ENCODE measurements at regions not wholly inside any gene's neighbourhood (a gene's known extent, or its start where the extent isn't known, plus 50 kb on each side); places are given as distances from the start of the nearest gene placed in this dataset.

GRCh38 chr18:34115409-34116081 is 109.2 kb downstream of the NOL4 start:
- no peak for FAIRE-seq
- Histone ChIP-seq H3K27me3 (no peaks in the 10 kb centered on the region), H3K4me1 (peaks cover 0 to 14% (median 0%) of the 10 kb centered on the region in 3 donors), H3K9me3 (no peaks in the 10 kb centered on the region), H3K27ac (no peak overlapping the region), H3K36me3 (no peaks in the 10 kb centered on the region), H3K4me3 (no peak overlapping the region)
- WGBS, 2 donors, result 45 to 54% methylated on average over 5 of the region's 5 CpGs
- no peak for DNase-seq
- no peak for TF ChIP-seq CTCF (IDR thresholded peaks at IDR 0.05)
- intact Hi-C loops (cut with DNase I), result no loop called here
- ATAC-seq, result peak in 1 of 4 donors; percentile 70

- DNase-seq (no peak), FAIRE-seq (no peak), ATAC-seq (no peak)
- Histone ChIP-seq H3K4me3 (no peak overlapping the region), H3K9me3 (no peaks in the 10 kb centered on the region), H3K27ac (no peak overlapping the region), H3K36me3 (no peaks in the 10 kb centered on the region), H3K27me3 (no peaks in the 10 kb centered on the region), H3K4me1 (peaks cover 0 to 14% (median 0%) of the 10 kb centered on the region in 3 donors)
- intact Hi-C loops (cut with DNase I), result no loop called here
- 77% methylated on average over 4 of the region's 4 CpGs for WGBS, 2 donors
- TF ChIP-seq CTCF (IDR thresholded peaks at IDR 0.05), result no peak
Observed at GRCh38 chr18:34114996-34115395, 109.7 kb downstream of the NOL4 start.

- Histone ChIP-seq H3K36me3 (no peaks in the 10 kb centered on the region), H3K4me3 (no peak overlapping the region), H3K9me3 (no peaks in the 10 kb centered on the region), H3K27me3 (no peaks in the 10 kb centered on the region), H3K4me1 (no peaks in the 10 kb centered on the region), H3K27ac (no peak overlapping the region)
- DNase-seq (no peak), ATAC-seq (no peak), FAIRE-seq (no peak)
- no peak for TF ChIP-seq CTCF (IDR thresholded peaks at IDR 0.05)
- intact Hi-C loops (cut with DNase I), result no loop called here
Observed at GRCh38 chr18:34108206-34108605, 116.5 kb downstream of the NOL4 start.

- no peaks in the 10 kb centered on the region for H3K36me3 ChIP-seq
- H3K4me3 ChIP-seq, result no peak overlapping the region
- no peaks in the 10 kb centered on the region for H3K27me3 ChIP-seq
- H3K27ac ChIP-seq, result no peak overlapping the region
- DNase-seq, result no peak
- intact Hi-C loops (cut with DNase I), result no loop called here
- no peaks in the 10 kb centered on the region for H3K4me1 ChIP-seq
- no peaks in the 10 kb centered on the region for H3K9me3 ChIP-seq
- WGBS, 2 donors, result 78 to 80% methylated on average over 2 of the region's 2 CpGs
- no peak for FAIRE-seq
- TF ChIP-seq CTCF (IDR thresholded peaks at IDR 0.05), result no peak
- ATAC-seq, result no peak
Observed at GRCh38 chr18:34098109-34098508, 126.6 kb downstream of the NOL4 start.

- no peaks in the 10 kb centered on the region for H3K4me1 ChIP-seq
- ATAC-seq (no peak), DNase-seq (no peak), FAIRE-seq (no peak)
- H3K27me3 ChIP-seq, result no peaks in the 10 kb centered on the region
- no peaks in the 10 kb centered on the region for H3K9me3 ChIP-seq
- WGBS, 2 donors, result 20 to 32% methylated on average over 1 of the region's 1 CpG
- H3K27ac ChIP-seq, result no peak overlapping the region
- no peaks in the 10 kb centered on the region for H3K36me3 ChIP-seq
- TF ChIP-seq CTCF (IDR thresholded peaks at IDR 0.05), result no peak
- intact Hi-C loops (cut with DNase I), result no loop called here
- no peak overlapping the region for H3K4me3 ChIP-seq
Observed at GRCh38 chr18:34097312-34097711, 127.4 kb downstream of the NOL4 start.

All from pancreas (tissue), 10 donors.